A549 (cell line): ENCODE measurements at regions not wholly inside any gene's neighbourhood (a gene's known extent, or its start where the extent isn't known, plus 50 kb on each side); places are given as distances from the start of the nearest gene placed in this dataset.

Experiments used
- CHD2 ChIP-seq: fragments of 150-350 bp; IDR thresholded peaks from 2 replicates; pipeline ENCODE4 v1.6.1; 2014; ENCODE audit warnings: low read length; ENCODE audit not compliant: partially characterized antibody
- CTCF ChIP-seq: fragments of >200 bp; sonication (Bioruptor Twin); formaldehyde crosslinking; IDR thresholded peaks from 3 replicates; pipeline ENCODE4 v1.5.1; 2016
- RNF2 ChIP-seq: fragments of 200-600 bp; sonication (generic); IDR thresholded peaks from 2 replicates; pipeline ENCODE4 v1.6.1; 2016; ENCODE audit warnings: low read depth, mild to moderate bottlenecking, antibody characterized with exemption, moderate library complexity, borderline replicate concordance
- SMC3 ChIP-seq: fragments of >200 bp; sonication (Bioruptor Twin); formaldehyde crosslinking; IDR thresholded peaks from 3 replicates; pipeline ENCODE4 v1.6.1; 2018; ENCODE audit warnings: inconsistent platforms
- USF2 ChIP-seq: fragments of 450-650 bp; IDR thresholded peaks from 2 replicates; pipeline ENCODE4 v1.6.1; 2014; ENCODE audit warnings: antibody characterized with exemption

- no peak for TF ChIP-seq CTCF
- no peak for TF ChIP-seq USF2
- TF ChIP-seq RNF2, result no peak
- TF ChIP-seq CHD2, result no peak
- TF ChIP-seq SMC3, result no peak
Measured at GRCh38 chr1:59139396-59139795, 157.5 kb upstream of the FGGY start.
